BE2C (cell line): ENCODE measurements at regions not wholly inside any gene's neighbourhood (a gene's known extent, or its start where the extent isn't known, plus 50 kb on each side); places are given as distances from the start of the nearest gene placed in this dataset.
"Not testable (repeated sequence)": the region's sequence is repeated elsewhere in the genome, so short reads cannot be mapped to it uniquely, and the experiment has no call there.

Experiments
- DNase-seq: peaks from one replicate; pipeline ENCODE4 v3.0.0-alpha.2; 2020
- H3K27me3 ChIP-seq: fragments of 250-450 bp; sonication (Bioruptor Pico); 2 replicates; pipeline ENCODE4 v1.5.1; 2020; ENCODE audit warnings: mild to moderate bottlenecking
- H3K36me3 ChIP-seq: fragments of 250-450 bp; sonication (Bioruptor Pico); 2 replicates; pipeline ENCODE4 v1.5.1; 2020; ENCODE audit warnings: mild to moderate bottlenecking
- H3K4me1 ChIP-seq: fragments of 250-450 bp; sonication (Bioruptor Pico); 2 replicates; pipeline ENCODE4 v1.5.1; 2020
- H3K4me3 ChIP-seq: 2 replicates; pipeline ENCODE4 v1.5.1; 2011; ENCODE audit warnings: low read depth, low read length
- H3K9me3 ChIP-seq: fragments of 250-450 bp; sonication (Bioruptor Pico); 2 replicates; pipeline ENCODE4 v1.5.1; 2020
- TF ChIP-seq, protein P1 (sequence below): IDR thresholded peaks from 2 replicates; pipeline ENCODE4 v1.5.1; 2012; ENCODE audit warnings: mild to moderate bottlenecking, low read depth, low read length

GRCh38 chr5:98231089-98231488 is 542.4 kb upstream of the RGMB start:
- Histone ChIP-seq H3K4me1 (no peaks in the 10 kb centered on the region; the same call in 1 of the 2 replicates), H3K27me3 (no peaks in the 10 kb centered on the region), H3K4me3 (no peak overlapping the region), H3K9me3 (no peaks in the 10 kb centered on the region; the same call in none of the 2 replicates), H3K36me3 (no peaks in the 10 kb centered on the region; the same call in 1 of the 2 replicates)
- TF ChIP-seq, protein P1, sequence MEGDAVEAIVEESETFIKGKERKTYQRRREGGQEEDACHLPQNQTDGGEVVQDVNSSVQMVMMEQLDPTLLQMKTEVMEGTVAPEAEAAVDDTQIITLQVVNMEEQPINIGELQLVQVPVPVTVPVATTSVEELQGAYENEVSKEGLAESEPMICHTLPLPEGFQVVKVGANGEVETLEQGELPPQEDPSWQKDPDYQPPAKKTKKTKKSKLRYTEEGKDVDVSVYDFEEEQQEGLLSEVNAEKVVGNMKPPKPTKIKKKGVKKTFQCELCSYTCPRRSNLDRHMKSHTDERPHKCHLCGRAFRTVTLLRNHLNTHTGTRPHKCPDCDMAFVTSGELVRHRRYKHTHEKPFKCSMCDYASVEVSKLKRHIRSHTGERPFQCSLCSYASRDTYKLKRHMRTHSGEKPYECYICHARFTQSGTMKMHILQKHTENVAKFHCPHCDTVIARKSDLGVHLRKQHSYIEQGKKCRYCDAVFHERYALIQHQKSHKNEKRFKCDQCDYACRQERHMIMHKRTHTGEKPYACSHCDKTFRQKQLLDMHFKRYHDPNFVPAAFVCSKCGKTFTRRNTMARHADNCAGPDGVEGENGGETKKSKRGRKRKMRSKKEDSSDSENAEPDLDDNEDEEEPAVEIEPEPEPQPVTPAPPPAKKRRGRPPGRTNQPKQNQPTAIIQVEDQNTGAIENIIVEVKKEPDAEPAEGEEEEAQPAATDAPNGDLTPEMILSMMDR: no peak
- DNase-seq: no peak

DNA sequence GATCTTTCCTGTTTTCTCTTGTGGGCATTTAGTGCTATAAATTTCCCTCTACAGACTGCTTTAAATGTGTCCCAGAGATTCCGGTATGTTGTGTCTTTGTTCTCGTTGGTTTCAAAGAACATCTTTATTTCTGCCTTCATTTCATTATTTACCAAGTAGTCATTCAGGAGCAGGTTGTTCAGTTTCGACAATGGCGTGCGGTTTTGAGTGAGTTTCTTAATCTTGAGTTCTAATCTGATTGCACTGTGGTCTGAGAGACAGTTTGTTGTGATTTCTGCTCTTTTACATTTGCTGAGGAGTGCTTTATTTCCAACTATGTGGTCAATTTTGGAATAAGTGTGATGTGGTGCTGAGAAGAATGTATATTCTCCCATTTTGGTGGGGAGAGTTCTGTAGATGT is 535.7 kb upstream of the RGMB start:
- H3K4me3 ChIP-seq, H3K4me1 ChIP-seq, H3K9me3 ChIP-seq, H3K36me3 ChIP-seq, H3K27me3 ChIP-seq, DNase-seq: not testable (repeated sequence)

GRCh38 chr5:98243972-98244371 is 529.5 kb upstream of the RGMB start:
- Histone ChIP-seq H3K4me3 (no peak overlapping the region), H3K9me3 (no peaks in the 10 kb centered on the region), H3K36me3 (no peaks in the 10 kb centered on the region), H3K4me1 (no peaks in the 10 kb centered on the region), H3K27me3 (no peaks in the 10 kb centered on the region)
- TF ChIP-seq, protein P1: no peak
- DNase-seq: no peak

- DNase-seq: no peak
- Histone ChIP-seq H3K9me3 (no peaks in the 10 kb centered on the region), H3K36me3 (no peaks in the 10 kb centered on the region), H3K27me3 (no peaks in the 10 kb centered on the region), H3K4me1 (no peaks in the 10 kb centered on the region), H3K4me3 (no peak overlapping the region)
- TF ChIP-seq, protein P1: no peak
These were observed 524.5 kb upstream of the RGMB start for GRCh38 chr5:98248949-98249348.

DNA sequence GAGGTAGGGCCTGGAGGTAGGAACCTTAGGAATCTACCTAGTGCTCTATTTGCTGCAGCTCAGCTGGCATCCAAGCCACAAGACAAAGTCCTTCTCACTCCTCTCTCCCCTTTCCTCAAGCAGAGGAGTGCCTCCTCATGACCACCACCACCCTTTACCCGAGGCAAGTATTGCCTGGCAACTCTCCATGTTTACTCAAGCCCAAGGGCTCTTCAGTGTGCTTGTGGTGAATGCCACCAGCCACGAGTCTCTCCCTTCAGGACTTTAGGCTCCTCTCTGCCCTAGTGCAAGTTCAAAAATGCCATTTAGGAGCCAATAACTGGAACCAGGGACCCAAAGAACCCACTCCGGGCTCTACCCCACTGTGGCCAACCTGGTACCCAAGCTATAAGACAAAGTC is 514.5 kb upstream of the RGMB start:
- TF ChIP-seq, protein P1: no peak
- H3K36me3 ChIP-seq: no peaks in the 10 kb centered on the region
- H3K4me1 ChIP-seq: no peaks in the 10 kb centered on the region
- H3K4me3 ChIP-seq: no peak overlapping the region
- H3K27me3 ChIP-seq: no peaks in the 10 kb centered on the region
- no peaks in the 10 kb centered on the region for H3K9me3 ChIP-seq
- no peak for DNase-seq

DNA sequence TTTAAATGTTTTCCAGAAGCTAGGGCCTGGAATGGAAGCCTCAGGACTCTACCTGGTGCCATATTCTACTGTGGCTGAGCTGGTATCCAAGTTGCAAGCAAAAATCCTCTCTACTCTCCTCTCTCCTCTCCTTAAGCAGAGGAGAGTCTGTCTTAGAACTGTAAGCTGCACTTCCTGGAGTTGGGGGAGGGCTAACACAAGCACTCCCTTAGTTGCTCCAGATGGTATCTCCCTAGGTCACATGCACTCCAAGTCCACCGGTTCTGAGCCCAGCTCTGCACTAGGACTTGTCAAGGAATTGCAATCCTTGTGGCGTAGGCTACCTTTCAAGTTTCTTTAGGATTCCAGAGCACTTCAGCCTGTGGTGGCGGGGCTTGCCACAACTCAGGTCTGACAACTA is 513.9 kb upstream of the RGMB start:
- Histone ChIP-seq H3K9me3 (no peaks in the 10 kb centered on the region), H3K27me3 (no peaks in the 10 kb centered on the region), H3K4me3 (no peak overlapping the region), H3K4me1 (no peaks in the 10 kb centered on the region), H3K36me3 (no peaks in the 10 kb centered on the region)
- TF ChIP-seq, protein P1: no peak
- no peak for DNase-seq

- TF ChIP-seq, protein P1: no peak
- no peaks in the 10 kb centered on the region for H3K36me3 ChIP-seq
These were observed 510.4 kb upstream of the RGMB start for GRCh38 chr5:98263084-98263483.

More at GRCh38 chr5:98263084-98263483, 510.4 kb upstream of the RGMB start:
- H3K9me3 ChIP-seq: no peaks in the 10 kb centered on the region; the same call in 1 of the 2 replicates
- no peak for DNase-seq
- no peaks in the 10 kb centered on the region for H3K27me3 ChIP-seq
- H3K4me1 ChIP-seq: no peaks in the 10 kb centered on the region
- no peak overlapping the region for H3K4me3 ChIP-seq
